ENCODE measurements at regions not wholly inside any gene's neighbourhood (a gene's known extent, or its start where the extent isn't known, plus 50 kb on each side); places are given as distances from the start of the nearest gene placed in this dataset.
"Not testable (repeated sequence)": the region's sequence is repeated elsewhere in the genome, so short reads cannot be mapped to it uniquely, and the experiment has no call there.

DNA sequence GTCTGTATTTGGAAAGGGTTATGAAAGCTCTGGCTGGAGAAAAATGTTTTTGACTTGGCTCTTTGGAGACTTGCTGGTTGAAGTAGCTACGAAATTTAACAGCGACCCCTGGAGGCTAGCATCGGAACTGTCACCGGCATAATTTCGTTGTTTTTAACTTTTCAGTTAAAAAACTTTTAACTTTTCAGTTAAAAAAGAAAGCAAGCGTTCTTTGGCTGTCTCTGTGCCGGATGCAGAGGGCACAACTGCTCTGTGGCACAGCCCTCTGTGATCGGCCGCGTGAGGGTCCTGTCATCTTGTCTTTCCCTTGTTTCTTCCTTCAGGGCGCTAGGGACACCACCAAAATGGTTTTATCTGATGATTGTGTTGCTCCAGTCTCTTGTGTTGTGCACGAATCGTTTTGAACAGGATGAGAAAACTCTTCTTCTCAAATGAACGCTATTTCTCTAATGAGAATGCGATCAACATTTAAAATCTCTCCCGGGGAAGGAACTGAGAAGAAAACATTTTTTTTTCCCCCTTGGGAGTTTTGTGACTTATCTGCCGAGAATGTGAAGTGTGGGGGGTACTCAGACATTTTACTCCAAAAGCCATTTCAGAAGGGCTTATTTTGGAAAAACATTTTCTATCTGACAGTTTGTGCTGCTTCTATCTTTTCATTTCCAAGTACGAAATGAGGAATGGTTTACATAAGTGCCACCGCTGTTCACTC, 57.1 kb downstream of the ADCYAP1 start:
- no peak for DNase-seq

DNA sequence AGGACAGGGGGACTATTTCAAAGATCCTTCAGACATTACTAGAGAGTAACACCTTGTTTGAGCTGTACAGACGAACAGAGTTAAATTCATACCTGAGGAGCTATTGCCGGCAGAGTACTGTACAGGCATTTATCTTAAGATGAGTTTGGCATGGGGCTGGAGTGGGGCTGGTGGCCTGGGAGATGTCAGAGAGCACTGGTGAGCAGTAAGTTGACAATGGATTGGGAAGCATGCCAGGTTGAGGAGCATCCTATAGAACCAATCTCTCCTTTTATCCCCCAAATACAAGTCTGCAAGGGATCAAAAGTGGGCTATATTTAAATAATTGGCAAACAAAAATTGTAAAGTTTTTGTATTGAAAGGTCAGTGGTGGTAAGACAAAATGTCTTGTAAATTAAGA, 58.6 kb downstream of the ADCYAP1 start:
- no peak for DNase-seq

DNA sequence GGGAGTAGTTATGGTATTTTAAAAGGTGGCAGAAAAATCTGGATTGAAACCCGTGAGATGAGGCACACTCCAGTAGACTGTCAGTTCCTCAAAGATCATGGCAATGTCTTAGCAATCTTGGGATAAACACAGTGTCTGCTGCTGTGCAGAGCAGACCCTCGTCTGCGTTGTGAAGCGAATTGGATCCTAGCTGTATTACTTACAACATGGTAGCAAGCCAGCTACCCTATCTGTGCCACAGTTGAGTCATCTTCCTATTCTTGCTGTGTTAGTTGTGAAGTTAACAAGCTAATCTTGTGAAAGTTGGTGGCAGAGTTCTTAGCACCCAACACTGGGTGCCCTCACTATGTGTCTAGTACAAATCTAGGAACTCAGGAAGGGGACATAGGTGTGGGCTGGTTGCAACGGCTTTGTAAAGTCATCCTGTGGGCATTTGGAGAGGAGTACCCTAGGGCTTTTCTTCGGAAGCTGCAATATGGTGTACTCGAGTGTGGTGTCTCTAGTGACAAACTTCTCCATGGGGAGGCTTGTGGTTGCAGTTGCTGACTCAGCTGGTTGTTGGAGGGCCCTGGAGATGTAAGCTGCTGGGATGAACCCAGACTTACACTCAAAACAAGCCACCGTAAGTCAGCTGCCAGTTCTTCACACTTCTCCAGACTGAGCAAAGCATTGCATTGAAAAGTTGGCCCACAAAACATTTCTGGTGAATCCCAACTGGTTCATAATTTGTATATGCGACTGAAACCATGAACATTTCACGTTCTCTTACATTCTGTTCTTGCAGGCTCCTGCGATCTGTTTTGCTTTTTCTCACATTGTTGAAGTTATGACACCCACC, 61.5 kb downstream of the ADCYAP1 start:
- DNase-seq, result no peak

DNA sequence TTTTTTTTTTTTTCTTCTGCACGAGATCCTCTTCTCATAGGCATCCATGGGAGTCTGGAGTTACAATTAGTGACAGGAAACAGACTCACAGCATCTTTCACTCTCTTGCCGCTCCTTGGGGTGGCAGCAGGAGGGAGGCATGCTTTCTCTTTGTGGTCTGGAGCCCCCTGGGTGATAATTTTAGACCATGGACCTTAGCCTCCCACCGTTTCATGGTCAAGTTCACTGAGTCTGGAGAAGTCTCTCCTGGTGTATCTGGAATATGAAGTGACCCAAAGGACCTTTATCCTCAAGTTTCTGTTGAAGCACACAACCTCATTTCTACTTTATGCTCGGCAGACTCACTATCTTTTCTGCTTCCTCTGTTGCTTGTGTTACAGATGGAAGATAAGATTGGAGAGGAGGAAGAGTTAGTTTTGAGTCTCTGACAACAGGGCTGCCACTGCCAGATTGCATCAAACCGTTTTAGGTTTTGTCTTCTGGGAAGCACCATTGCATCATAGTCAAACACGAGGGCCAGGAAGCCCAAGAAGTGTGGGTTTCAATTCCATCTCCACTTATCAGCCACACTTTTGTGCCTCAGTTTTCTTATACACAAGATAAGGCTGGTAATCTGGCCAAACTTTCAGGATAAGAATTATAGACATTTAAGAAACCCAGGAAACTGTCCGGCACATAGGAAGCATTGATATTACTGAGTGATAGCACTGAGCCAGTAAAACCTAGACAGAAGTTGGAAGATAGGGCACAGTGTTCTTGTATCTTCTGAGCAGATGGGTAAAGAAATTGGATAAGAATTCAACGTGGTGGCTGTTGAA, 62.3 kb downstream of the ADCYAP1 start:
- DNase-seq, result no peak

DNA sequence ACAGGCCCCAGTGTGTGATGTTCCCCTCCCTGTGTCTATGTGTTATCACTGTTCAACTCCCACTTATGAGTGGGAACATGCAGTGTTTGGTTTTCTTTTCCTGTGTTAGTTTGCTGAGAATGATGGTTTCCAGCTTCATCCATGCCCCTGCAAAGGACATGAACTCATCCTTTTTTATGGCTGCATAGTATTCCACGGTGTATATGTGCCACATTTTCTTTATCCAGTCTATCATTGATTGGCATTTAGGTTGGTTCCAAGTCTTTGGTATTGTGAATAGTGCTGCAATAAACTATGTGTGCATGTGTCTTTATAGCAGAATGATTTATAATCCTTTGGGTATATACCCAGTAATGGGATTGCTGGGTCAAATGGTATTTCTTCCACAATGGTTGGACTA, 64.2 kb downstream of the ADCYAP1 start:
- DNase-seq, result not testable (repeated sequence)

DNA sequence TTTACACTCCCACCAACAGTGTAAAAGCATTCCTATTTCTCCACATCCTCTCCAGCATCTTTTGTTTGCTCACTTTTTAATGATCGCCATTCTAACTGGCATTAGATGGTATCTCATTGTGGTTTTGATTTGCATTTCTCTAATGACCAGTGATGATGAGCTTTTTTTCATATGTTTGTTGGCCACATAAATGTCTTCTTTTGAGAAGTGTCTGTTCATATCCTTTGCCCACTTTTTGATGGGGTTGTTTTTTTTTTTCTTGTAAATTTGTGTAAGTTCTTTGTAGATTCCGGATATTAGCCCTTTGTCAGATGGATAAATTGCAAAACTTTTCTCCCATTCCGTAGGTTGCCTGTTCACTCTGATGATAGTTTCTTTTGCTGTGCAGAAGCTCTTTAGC, 64.6 kb downstream of the ADCYAP1 start:
- not testable (repeated sequence) for DNase-seq

DNA sequence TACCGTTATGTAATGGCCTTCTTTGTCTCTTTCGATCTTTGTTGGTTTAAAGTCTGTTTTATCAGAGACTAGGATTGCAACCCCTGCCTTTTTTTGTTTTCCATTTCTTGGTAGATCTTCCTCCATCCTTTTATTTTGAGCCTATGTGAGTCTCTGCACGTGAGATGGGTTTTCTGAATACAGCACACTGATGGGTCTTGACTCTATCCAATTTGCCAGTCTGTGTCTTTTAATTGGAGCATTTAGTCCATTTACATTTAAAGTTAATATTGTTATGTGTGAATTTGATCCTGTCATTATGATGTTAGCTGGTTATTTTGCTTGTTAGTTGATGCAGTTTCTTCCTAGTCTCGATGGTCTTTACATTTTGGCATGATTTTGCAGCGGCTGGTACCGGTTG, 69.9 kb downstream of the ADCYAP1 start:
- DNase-seq, result not testable (repeated sequence)

DNA sequence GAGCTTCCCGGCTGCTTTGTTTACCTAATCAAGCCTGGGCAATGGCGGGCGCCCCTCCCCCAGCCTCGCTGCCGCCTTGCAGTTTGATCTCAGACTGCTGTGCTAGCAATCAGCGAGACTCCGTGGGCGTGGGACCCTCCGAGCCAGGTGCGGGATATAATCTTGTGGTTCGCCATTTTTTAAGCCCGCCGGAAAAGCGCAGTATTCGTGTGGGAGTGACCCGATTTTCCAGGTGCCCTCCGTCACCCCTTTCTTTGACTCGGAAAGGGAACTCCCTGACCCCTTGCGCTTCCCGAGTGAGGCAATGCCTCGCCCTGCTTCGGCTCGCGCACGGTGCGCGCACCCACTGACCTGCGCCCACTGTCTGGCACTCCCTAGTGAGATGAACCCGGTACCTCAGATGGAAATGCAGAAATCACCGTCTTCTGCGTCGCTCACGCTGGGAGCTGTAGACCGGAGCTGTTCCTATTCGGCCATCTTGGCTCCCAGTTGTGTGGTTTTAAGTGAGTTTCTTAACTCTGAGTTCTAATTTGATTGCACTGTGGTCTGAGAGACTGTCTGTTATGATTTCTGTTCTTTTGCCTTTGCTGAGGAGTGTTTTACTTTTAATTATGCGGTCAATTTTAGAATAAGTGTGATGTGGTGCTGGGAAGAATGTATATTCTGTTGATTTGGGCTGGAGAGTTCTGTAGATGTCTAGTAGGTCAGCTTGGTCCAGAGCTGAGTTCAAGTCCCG, 71.9 kb downstream of the ADCYAP1 start:
- DNase-seq, result not testable (repeated sequence)

DNA sequence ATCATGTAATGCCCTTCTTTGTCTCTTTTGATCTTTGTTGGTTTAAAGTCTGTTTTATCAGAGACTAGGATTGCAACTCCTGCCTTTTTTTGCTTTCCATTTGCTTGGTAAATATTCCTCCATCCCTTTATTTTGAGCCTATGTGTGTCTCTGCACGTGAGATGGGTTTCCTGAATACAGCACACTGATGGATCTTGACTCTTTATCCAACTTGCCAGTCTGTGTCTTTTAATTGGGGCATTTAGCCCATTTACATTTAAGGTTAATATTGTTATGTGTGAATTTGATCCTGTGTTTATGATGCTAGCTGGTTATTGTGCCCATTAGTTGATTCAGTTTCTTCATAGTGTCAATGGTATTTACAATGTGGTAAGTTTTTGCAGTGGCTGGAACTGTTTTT, 72.7 kb downstream of the ADCYAP1 start:
- not testable (repeated sequence) for DNase-seq

DNA sequence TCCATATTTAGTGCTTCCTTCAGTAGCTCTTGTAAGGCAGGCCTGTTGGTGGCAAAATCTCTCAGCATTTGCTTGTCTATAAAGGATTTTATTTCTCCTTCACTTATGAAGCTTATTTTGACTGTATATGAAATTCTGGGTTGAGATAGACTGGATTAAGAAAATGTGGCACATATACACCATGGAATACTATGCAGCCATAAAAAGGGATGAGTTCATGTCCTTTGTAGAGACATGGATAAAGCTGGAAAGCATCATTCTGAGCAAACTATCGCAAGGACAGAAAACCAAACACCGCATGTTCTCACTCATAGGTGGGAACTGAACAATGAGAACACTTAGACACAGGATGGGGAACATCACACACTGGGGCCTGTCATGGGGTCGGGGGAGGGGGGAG, 73.1 kb downstream of the ADCYAP1 start:
- DNase-seq, result not testable (repeated sequence)

DNA sequence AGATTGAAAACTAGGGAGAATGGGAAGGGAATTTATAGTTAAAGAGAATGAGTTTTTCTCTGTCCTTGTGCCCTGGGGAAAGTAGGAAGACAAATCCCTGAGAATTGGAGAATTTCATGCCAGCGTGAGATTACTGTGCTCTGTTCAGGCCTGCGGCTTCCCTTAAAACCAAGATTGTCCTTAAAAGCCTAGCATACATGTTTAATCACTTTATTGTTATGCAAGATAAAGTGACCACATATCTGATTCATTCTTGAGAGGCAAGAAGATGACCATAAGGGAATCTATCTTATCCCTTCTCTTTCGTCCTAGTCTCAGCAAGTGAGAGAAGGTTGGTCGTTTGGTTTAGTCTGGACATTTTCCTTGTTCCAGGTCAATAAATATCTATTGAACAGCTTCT, 75.9 kb downstream of the ADCYAP1 start:
- DNase-seq, result no peak

DNA sequence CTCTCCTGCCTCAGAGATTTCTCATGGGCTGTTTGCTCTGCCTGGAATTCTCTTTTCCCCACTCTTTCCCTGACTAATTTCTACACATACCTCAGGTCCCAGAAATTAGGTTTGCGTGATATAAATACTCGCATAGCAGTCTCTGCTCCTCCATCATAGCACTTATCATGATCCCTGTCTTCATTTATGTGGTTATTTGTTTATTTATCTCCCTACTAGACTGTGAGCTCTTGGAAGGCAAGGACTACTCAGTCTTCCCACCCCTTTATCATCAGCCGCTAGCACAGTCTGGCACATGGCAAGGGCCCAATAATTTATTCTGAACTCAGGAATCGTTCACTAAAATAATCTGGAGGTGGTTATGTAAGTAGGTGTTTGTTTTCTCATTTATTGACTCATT, 79.3 kb downstream of the ADCYAP1 start:
- no peak for DNase-seq

DNA sequence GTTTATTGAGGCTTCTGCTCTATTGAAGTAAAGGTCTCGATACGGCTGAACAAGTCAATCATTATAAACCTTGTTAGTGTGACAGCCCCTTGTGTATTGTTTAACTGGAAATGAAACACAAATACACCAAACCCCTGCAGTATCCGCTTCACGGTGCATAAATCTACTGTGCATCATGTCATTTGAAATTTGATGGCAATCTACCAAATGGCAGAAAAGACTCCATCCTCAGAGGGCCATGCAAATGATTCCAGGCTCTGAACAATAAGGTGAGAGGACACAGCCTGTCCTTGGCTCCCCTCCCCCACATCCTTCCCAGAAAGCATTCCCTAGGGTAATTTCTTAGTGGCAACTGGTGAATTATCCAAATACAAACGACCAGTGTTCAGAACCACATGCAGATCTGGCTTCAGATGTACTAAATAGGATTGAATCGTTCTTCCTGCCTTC, 80.6 kb downstream of the ADCYAP1 start:
- DNase-seq, result no peak

DNA sequence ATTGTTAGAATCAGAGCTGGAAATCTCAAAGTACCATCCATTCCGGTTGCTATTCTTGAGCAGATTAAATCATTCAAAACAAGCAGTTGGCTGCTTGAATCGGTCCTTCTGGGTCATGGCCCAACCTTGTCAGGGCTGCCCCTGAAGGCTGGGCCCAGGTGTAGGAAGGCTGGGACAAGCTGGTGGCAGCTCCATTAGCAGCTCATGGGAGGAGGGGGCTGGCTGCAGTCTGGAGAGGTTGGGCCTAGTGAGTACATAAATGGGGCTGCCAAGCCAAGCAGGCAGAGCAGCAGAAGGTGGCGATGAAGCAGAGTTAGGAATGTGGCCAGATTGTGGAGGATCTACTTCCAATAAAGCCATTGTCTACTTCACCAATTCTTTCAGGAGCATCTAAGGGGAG, 81.4 kb downstream of the ADCYAP1 start:
- DNase-seq, result no peak

DNA sequence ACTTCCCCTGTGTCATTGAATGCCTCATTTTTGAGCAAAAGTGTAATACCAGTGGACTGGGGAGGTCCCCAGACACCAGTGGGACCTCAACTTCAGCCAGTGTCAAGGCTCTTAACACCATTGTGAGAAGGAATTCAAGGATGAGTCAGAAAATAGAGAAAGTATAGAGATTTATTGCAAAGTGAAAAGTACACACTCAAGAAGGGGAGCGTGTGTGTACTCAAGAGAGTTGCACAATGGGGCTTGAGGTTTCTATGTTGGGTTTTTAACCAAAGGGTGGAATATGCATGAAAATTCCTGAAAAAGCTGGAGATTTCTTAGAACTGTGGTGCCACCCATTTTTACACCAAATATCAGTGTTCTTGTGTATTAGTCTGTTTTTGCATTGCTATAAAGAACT, 81.9 kb downstream of the ADCYAP1 start:
- no peak for DNase-seq

DNA sequence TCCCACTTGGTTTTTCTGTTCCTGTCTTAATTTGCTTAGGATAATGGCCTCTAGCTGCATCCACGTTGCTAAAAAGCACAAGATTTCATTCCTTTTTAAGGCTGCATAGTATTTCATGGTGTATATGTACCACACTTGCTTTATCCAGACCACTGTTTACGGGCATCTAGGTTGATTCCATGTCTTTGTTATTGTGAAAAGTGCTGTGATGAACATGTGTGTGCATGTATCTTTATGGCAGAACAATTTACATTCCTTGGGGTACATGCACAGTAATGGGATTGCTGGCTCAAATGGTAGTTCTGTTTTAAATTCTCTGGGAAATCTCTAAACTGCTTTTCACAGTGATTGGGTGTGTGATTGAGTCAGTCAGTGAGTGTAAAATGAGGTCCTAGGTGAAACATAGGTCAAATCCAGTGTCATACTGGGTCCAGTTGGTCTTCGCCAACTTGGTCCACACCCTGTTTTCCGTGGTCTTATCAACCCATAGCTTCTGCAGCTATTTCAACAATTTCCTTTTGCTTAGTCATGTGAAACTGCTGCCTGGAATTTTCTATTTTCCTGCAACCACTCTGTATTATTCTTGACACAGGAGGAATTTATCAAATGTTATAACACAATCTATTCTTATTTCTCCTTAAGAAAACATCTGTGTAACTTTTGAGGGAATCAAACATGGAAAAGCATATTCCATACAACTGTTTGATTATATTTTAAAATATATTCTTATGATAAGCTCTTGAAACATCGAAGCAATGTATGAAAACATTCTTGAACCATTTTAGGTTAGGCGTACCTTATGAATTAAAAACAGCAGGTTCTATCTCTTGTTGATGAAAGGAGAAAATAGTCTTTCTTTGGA, 82.9 kb downstream of the ADCYAP1 start:
- no peak for DNase-seq

DNA sequence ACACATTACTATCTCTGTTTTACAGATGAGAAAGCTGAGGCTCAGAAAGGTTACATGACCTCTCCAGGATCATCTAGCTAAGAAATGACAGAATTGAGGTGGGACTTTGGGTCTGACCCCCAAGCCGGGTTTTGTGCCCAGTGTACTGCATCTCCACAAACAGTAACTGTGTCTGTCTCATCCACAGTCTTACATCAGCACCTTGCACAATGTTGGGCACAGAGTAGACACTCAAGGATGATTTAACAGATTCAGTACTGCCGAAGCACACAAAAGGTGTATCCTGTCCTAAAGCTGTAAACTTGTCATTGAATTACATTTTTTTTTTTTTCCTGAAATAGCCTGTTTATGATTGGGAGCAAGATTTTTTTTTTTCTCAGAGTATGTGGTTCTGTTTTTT, 84.8 kb downstream of the ADCYAP1 start:
- DNase-seq, result no peak

DNA sequence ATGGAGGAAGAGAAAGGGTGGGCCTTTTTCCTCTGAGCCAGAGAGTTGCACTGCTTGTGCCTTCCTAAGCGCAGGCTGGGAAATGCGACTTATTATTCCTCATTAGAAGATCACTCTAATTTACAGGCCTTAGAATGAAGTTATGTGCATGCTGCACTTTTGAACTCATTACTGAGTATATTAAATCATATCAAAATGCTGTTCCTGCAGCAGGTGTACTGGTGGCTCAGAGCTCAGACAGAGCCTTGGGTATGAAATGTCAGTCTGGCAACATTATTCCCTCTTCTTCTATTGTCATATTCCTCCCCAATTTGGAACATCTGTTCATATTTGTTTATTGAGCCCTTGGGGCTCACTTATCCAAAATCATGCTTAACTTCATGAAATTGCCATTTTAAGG, 85.5 kb downstream of the ADCYAP1 start:
- DNase-seq, result no peak

DNA sequence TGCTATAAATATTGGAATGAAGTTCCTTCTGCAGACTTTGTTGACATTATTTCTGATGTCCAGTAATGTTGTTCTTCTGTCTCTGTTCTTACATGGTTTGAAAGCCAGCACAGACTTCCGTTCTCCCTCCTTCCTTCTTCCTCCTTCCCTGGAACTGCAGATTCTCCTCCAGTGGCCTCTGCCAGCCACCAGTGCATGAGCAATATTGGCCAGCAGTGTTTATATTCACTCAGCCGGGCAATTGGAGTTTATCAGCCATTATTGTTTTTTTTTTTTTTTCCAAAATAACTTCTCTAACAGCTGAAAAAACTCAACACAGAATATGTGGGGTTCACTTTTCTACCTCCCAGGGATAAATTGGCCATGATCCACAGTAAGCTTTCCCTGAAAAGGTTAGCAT, 86.8 kb downstream of the ADCYAP1 start:
- no peak for DNase-seq

DNA sequence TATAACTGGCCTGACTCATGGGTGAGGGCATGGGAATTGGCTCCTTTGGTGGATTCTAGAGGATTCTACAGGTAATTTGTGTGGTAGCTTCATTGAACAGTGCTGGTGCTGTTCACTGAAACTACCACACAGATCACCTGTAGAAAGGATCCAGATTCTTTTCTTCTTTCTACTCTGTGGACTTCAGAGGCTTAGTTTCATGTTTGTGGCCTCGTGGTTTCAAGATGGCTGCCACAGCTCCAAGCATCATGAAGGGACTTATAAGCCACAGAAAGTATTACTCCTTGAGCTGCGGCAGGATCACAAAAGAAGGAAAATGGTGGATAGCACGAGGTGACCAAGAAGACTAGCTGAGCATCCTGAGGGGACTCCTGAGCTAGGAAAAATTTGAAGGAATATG, 88.9 kb downstream of the ADCYAP1 start:
- no peak for DNase-seq

DNA sequence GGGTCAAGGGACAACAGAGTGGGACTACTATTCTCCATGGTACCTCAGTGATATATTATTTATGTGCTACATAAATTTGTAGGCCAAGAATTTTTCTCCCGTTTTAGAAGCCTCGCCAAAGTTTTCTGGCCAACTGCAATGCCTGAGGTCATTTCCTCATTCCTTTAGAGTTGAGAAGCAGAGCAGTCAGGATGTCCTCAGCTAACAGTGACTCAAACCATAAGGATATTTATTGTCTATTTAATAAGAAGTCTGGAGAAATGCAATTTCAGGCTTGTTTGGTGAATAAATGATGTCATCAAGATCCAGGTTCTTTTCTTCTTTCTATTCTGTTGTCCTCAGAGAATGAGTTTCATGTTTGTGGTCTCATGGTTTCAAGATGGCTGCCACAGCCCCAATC, 91.0 kb downstream of the ADCYAP1 start:
- DNase-seq, result no peak

DNA sequence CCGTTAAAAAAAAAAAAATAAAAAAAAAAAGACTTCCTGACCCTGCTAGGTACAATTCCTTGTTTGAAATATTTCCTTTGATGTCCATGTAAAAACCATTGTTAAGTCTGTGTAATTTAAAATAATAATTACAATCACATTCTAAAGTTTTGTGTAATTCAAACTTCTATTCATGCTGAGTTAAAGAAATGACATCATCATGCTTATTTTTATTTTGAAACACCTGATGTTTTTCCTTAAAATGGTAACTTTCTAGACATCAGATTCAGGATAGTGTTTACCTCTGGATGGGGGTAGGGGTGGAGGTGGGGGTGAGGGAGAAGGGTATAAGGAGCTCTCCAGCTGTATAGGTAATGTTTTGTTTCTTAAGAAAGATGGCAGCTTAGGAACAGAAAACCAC, 92.8 kb downstream of the ADCYAP1 start:
- DNase-seq, result no peak
